ENCODE measurements at regions not wholly inside any gene's neighbourhood (a gene's known extent, or its start where the extent isn't known, plus 50 kb on each side); places are given as distances from the start of the nearest gene placed in this dataset.

DNA sequence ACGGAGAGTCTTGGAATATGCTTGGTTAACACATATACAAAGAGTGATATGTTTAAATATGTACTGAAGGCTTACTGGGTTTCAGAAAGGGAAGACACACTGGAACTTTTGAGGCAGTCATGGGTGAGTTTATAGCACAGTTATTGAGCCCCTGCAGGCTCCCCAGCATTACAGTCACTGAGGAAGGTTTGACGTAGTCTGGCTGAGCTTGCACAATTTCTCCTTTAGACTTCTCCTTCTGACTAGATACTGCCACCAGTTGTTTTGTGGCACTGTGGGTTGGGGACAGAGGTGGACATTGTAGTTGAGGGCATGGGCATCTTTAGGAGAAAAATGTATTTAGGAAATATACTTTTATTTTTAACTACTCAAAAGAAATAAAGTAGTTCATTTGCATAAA is 285.4 kb downstream of the C11orf87 start:
- TF ChIP-seq POLR2A (IDR thresholded peaks at IDR 0.05), result no peak
- TF ChIP-seq, protein P1, sequence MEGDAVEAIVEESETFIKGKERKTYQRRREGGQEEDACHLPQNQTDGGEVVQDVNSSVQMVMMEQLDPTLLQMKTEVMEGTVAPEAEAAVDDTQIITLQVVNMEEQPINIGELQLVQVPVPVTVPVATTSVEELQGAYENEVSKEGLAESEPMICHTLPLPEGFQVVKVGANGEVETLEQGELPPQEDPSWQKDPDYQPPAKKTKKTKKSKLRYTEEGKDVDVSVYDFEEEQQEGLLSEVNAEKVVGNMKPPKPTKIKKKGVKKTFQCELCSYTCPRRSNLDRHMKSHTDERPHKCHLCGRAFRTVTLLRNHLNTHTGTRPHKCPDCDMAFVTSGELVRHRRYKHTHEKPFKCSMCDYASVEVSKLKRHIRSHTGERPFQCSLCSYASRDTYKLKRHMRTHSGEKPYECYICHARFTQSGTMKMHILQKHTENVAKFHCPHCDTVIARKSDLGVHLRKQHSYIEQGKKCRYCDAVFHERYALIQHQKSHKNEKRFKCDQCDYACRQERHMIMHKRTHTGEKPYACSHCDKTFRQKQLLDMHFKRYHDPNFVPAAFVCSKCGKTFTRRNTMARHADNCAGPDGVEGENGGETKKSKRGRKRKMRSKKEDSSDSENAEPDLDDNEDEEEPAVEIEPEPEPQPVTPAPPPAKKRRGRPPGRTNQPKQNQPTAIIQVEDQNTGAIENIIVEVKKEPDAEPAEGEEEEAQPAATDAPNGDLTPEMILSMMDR (IDR thresholded peaks at IDR 0.05), result no peak
- no peak for TF ChIP-seq POLR2AphosphoS5 (IDR thresholded peaks at IDR 0.05)

Measured in prostate gland (tissue), 2 donors.